GM06990 (cell line): ENCODE measurements at regions not wholly inside any gene's neighbourhood (a gene's known extent, or its start where the extent isn't known, plus 50 kb on each side); places are given as distances from the start of the nearest gene placed in this dataset.

Experiments used
- DNase-seq: peaks from one replicate; pipeline ENCODE4 v3.0.0-alpha.2; 2011; ENCODE audit not compliant: insufficient read length; ENCODE audit errors: extremely low read depth
- H3K27me3 ChIP-seq: replicated peaks from 2 replicates; pipeline ENCODE4 v1.6.0; 2011; ENCODE audit warnings: low read length; ENCODE audit not compliant: control insufficient read depth, insufficient read depth
- H3K36me3 ChIP-seq: 2 replicates; pipeline ENCODE4 v1.5.1; 2011; ENCODE audit warnings: low read length; ENCODE audit not compliant: control insufficient read depth, insufficient read depth
- H3K4me3 ChIP-seq: replicated peaks from 2 replicates; pipeline ENCODE4 v1.5.1; 2011; ENCODE audit warnings: low read depth, mild to moderate bottlenecking, control low read depth, low read length
- CTCF ChIP-seq: IDR thresholded peaks from 2 replicates; pipeline ENCODE4 v1.5.1; 2011; ENCODE audit warnings: low read length, control low read depth, mild to moderate bottlenecking, inconsistent platforms; ENCODE audit not compliant: insufficient read depth, poor library complexity, severe bottlenecking

GRCh38 chr1:17965515-17966100 is 142.0 kb upstream of the IGSF21 start:
- DNase-seq: no peak
- Histone ChIP-seq H3K27me3 (no peaks in the 10 kb centered on the region; the same call in 1 of the 2 replicates), H3K36me3 (no peaks in the 10 kb centered on the region), H3K4me3 (no peak overlapping the region)
- TF ChIP-seq CTCF: no peak

- H3K27me3 ChIP-seq: no peaks in the 10 kb centered on the region; the same call in 1 of the 2 replicates
- H3K36me3 ChIP-seq: no peaks in the 10 kb centered on the region
- no peak overlapping the region for H3K4me3 ChIP-seq
- no peak for DNase-seq
- TF ChIP-seq CTCF: no peak
Measured at GRCh38 chr1:17966341-17966740, 141.3 kb upstream of the IGSF21 start.

GRCh38 chr1:17967623-17968255 is 139.9 kb upstream of the IGSF21 start:
- no peak for TF ChIP-seq CTCF
- DNase-seq: no peak
- Histone ChIP-seq H3K36me3 (no peaks in the 10 kb centered on the region), H3K4me3 (no peak overlapping the region), H3K27me3 (no peaks in the 10 kb centered on the region; the same call in 1 of the 2 replicates)

- no peaks in the 10 kb centered on the region for H3K36me3 ChIP-seq
- H3K27me3 ChIP-seq: peaks cover 1% of the 10 kb centered on the region
- H3K4me3 ChIP-seq: no peak overlapping the region
- no peak for TF ChIP-seq CTCF
- DNase-seq: peak; percentile 30
Measured at GRCh38 chr1:17970757-17971156, 136.8 kb upstream of the IGSF21 start.

GRCh38 chr1:17973694-17974093 is 133.9 kb upstream of the IGSF21 start:
- Histone ChIP-seq H3K4me3 (no peak overlapping the region), H3K36me3 (no peaks in the 10 kb centered on the region), H3K27me3 (peaks cover 1% of the 10 kb centered on the region)
- TF ChIP-seq CTCF: no peak
- no peak for DNase-seq
